HG03469 (cell line): ENCODE measurements at regions not wholly inside any gene's neighbourhood (a gene's known extent, or its start where the extent isn't known, plus 50 kb on each side); places are given as distances from the start of the nearest gene placed in this dataset.

ENCODE experiments used
- ATAC-seq: cut with Tn5 transposase; IDR thresholded peaks from one replicate; pipeline ENCODE4 v1.9.1; 2021; ENCODE audit warnings: mild to moderate bottlenecking, moderate library complexity, moderate number of reproducible peaks; ENCODE audit not compliant: unreplicated experiment

DNA sequence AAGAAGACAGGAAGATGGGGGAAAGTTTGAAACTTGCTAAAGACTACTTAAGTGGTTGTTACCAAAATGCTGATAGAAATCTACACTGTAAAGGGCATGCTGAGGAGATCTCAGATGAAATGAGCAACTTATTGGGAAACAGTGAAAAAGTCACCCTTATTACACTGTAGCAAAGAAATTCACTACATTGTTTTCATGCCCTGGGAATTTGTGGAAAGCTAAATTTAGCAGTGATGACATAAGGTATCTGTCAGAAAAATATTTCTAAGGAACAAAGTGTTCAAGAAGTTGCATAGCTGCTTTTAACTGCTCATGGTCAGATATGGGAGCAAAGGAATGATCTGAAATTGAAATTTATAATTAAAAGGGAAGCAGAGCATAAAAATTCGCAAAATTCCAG lies 702.4 kb upstream of the LRRC4C start:
- ATAC-seq: no peak

DNA sequence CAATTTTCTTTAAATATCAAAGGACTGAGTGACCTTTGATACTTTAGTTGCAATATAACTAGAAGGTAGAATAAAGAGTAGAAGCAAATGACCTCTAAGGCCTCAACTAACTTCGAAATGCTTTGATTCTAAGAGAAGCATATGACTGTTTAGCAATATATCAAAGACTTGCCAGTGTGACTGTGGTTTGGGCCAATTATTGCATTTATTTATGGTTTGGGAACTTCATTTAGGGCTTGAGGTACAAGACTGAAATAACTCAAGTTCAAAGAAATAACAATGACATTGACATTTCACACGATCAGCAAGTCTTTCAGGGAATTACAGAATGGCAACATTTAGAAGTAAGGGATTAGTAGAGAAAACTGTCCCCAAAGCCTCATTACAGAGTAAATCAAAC lies 709.7 kb upstream of the LRRC4C start:
- no peak for ATAC-seq

DNA sequence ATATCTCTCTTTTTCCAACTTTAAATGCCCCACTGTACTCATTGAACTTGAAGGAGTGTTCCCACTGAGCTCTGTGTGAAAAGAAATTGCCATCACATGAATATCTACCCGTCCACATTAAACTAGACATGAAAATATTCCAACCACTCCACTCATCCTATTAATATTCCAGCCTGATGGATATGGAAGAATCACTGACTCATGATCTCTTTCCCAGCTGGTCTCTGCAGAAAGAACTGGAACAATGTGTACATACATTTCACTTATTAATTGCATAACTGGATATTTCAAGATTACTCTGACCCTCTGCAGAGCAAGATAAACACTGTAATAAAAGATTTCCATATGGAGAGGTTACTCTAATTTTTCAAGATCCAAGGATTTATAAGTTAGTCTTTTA lies 711.1 kb upstream of the LRRC4C start:
- no peak for ATAC-seq

DNA sequence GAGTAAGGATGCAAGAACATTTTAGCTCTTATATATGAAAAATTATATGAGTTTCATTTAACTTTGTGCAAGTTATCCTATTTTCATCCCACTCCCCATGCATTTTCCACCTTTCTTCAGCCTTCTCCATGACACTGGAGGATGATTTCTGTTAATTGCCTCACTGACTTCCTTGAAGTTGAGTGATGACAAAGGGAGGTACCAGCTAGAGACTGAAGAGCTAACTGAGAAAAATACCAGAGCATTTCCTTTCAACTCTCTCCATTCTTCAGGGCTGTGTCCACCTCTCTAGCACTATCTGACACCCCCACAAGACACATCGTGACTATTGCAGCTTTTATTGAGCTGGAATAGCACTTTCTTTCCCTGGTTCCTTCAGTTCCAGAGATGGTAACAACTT lies 711.6 kb upstream of the LRRC4C start:
- no peak for ATAC-seq

DNA sequence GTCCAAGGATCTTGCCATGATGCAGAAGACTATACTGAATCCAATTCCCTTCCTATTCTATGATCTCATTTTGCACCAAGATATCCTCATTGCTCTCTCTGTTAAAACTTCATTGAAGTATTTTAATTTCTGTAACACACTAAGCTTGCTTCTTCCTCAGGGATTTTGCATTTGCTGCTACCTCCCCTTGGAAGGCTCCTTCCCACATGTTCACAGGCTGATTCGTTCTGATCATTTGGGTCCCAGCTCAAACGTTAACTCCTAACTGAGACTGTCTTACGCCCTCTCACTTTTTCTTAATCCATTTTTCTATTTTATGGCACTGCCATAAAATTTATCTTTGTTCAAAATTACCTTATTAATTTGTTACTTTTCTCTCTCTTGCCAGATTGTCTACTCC lies 713.0 kb upstream of the LRRC4C start:
- no peak for ATAC-seq

DNA sequence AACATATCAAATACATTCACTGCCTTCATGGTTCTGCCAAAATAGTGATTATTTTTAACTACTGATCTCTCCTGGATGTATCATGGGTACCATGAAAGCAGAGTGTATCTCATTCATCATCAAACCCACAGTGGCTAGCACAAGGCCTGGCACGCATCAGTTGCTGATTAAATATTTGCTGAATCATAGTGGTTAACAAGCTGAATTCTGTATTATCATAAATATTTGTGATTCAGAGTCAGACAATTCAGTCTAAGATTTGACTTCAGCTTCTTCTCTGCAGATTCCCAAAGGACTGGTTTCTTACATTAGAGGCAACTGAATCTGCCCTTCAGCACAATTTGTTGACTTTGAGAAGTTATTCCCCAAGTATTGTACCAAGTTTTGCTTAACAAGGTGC lies 715.8 kb upstream of the LRRC4C start:
- no peak for ATAC-seq

DNA sequence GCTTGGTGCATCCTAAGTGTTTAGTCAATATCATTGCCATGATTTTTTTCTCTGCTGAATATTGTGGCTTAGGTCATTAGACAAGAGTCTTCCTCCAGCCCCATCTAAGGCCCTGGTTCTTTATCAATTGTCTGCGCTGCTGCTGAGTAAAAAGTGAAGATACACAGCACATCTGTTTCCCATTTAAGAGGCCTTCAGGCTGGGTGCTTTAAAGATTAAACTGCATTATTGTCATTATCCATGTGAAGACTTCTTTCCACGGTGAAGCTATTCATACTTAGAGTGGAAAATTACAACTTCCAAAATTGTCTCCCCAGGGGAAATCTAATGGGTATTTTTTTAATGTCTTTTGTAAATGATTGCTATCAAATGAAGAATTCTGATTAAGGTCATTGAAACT lies 719.8 kb upstream of the LRRC4C start:
- ATAC-seq: no peak

DNA sequence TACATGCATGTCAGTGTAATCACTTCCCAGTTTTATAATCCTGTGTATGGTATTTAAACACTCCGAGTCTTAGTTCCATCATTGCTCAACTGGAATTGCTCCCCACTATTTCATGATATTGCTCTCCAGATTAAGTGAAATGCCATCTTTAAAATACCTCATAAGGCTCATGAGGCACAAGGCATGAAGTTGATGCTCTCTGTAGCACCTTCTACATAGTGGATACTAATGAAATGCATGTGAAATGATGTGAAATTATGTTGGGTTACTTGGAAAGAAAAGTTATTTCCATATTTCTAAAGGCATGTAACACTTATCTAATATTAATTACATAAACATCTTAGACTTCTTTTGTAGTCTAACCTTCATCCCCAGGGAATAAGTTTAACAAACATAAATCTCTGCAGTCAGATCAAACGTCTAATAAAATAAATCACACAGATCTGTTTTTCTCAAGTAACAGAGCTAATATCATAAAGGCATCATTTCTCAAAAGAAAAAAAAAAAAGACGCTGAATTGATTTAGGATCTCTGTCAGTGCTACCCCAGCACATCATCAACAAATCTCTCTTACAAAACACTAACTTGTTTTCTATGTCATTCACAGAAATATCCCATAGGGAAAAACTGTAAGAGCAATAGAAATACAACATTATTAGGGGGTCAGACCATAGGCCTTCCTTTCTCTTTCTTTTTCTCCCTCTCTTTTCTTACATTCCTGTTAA lies 736.0 kb upstream of the LRRC4C start:
- ATAC-seq: no peak

DNA sequence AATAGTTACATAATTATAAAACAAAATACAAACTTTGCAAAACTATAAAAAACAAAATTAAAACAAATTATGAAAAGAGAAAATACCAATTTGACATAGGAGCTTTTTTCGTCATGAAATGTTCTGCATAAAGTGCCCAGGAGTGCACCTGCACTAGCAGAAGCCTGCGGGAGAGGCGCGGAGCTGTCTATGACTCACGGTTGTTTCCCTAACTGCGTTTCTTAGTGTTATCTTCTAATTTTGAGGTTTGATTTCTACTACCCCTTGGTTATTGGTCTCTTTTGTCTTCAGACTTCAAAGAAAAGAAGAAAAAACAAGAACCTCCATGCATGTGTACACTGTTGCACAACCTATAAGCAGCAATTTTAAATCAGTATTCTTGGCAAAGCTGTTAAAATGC lies 740.9 kb upstream of the LRRC4C start:
- no peak for ATAC-seq

DNA sequence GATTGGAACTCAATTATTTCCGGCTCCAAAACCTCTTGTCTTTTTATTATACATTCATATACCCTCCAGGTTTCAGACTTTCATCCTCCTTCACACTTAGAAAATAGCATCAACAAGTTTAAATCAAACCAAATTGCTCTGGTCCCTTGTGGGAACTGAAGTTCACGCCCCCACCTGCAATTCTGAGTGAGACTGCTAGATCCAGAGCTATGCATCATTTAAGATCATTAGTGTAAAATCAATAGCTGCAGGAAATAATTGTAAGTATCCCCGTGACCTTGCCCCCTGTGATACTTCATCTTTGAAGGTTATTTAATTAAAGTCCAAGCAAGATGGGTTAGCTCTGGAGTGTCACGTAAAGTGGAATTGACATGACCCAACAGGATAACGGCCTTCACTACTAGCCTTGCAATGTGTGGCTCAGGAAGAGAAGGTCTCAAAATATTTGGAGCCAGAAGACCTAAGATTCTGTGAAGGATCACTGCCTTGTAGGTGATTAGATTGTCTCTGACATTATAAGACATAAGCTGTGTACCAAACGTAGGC lies 742.2 kb upstream of the LRRC4C start:
- no peak for ATAC-seq

DNA sequence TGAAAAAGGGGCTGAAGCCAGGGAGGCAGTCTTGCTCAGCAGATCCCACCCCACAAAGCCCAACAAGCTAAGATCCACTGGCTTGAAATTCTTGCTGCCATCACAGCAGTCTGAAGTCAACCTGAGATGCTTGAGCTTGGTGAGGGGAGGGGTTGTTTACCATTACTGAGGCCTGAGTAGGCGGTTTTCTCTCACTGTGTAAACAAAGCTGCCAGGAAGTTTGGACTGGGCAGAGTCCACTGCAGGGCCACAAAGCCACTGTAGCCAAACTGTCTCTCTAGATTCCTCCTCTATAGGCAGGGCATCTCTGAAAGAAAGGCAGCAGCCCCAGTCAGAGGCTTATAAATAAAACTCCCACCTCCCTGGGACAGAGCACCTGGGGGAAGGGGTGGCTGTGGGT lies 746.1 kb upstream of the LRRC4C start:
- no peak for ATAC-seq

DNA sequence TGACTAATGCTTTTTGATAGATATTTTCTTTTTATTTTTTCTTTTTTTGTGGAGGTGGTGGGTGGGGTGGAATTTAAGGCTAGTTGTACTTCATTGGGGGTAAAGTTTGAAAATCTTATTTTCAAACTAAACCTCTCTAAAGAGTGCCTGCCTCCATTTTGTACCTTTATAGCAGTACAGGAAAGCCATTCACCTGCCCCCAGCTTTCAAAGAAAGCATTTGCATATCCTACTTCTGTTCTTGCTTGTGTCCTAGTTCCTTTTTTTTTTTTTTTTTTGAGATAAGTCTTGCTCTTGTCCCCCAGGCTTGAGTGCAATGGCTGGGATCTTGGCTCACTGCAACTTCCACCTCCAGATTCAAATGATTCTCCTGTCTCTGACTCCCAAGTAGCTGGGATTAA lies 766.2 kb upstream of the LRRC4C start:
- no peak for ATAC-seq

DNA sequence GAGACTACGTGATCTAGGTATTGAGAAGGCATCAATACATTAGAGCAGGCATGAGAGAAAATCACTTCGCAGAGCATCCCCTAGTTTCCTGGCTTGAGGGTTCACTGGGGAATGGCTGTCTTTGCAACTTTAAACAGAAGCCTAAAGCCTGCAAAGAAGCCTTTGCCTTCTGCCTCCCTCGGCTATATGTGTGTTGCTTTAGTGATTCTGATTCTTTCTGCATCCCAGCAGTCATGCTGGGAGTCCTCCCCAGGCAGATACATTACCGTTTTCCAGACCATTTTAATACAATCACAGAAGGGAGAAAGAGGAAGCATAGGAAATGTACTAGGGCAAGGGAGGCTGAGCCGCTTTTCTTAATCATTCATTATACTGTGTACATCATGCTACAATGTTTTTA lies 773.2 kb upstream of the LRRC4C start:
- ATAC-seq: no peak

DNA sequence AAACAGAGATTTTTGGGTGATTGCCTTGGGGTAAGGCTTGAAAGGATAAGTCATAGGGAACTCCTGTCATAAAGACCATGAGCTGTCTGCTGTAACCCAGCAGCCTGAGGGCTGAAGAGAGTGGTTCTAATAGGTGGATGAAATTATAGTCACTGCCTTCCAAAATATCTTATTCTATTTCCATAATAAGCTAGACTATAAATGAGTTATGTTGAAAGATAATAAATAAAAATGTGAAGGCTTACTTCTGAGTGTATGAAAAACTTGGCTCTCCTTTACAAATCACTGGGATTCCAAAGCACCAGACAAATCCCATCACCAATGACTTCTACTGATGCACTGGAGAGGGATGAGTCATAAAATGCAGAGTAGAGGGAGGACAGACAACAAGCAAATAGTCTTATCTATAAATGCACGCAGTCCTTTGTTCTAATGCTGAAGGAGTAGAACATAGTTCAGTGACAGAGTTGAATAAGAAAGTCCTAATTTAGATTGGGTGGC lies 775.0 kb upstream of the LRRC4C start:
- no peak for ATAC-seq

DNA sequence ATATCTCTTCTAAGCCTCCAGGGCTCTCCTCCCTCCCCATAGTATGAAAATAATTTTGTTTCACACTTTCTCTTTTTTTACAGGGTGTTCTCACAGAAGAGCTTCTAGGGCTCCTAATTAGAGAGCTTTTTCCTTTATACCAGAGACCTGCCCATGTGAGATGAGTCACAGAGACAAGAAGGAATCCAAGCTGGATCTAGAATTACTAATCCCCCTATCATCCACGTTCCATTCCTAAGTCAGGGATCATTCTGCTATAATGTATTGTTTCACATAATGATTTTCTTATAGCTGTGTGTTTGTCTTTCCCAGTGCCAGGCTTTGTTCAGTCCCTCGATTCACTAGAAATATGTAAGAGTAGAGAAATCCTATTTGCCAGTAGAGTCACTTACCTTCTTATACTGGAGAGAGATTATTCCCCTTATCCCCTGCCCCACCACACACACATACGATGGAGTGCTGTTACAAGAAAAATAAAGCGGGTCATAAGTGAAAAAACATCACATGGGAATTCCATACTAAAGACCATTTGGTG lies 778.3 kb upstream of the LRRC4C start:
- ATAC-seq: no peak

DNA sequence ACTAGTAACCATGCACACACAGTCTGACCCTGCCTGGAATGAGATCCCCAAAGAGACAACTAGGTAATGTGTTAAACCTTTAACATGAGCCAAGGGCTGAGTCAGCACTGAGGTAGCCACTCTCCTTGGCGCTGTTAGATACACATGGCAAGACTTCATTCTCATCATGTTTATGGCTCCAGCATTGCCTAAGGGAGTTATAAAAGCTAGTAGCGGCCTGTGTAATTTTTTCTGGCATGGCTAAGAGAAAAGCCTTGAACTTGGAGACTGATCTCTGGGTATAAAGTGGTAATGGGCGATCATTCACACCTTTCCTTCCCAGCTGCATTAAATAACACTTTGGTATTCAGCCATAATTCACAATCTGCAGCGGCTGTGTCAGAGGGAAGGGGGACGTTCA lies 779.7 kb upstream of the LRRC4C start:
- ATAC-seq: no peak

DNA sequence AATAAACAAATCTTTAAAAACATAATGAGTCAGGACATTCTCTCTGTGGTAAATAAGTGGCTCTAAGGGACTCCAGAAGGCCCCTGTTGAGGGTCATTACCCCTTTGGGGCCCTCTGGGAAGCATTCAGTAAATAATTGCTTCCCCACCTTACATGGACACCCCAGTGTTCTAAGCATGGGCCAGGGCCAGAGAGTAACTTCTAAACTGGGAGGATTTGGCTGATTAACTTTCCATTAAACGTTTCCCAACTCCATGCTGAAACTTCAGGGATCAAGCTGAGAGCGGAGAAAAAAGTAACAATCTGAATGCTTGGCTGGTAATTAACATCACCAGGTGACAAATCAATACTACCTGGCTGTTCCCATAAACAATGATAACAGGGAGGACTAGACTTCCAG lies 783.9 kb upstream of the LRRC4C start:
- ATAC-seq: no peak

DNA sequence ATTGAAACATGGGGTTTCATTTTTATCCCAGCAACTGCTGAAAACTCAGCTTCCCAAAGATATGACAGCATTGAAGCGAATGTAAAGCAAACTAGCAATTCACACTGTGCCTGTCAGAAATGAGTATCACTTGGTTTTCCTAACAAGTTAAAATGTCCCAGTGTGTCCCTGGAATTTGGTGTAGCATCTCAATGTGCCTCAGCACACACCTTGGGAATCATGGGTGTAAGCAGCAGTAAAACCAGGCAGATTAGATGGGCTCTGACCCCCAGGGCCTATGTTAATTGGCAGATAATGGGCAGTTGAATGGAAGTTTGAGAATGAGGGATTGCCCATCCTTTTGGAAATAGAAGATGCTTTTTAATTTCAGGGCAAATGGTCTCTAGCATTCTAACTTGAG lies 784.9 kb upstream of the LRRC4C start:
- no peak for ATAC-seq

DNA sequence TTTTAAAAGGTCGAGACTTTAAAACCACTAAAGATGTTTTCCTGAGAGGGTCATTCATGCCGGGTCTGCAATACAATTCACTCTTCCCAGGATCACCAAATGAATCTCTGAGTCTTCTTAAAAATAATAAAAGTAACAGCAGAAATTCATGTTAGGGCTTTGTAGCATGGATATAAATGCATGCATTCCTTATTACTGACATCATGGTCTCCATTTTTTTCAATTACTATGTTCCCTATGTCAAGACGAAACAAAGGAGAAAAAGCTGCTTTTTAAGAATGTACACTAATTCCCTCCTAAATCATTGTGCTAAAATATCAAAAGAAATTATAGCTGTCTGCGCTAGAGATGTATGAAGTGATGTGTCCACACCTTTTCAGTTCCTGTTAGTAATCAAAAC lies 789.9 kb upstream of the LRRC4C start:
- no peak for ATAC-seq

DNA sequence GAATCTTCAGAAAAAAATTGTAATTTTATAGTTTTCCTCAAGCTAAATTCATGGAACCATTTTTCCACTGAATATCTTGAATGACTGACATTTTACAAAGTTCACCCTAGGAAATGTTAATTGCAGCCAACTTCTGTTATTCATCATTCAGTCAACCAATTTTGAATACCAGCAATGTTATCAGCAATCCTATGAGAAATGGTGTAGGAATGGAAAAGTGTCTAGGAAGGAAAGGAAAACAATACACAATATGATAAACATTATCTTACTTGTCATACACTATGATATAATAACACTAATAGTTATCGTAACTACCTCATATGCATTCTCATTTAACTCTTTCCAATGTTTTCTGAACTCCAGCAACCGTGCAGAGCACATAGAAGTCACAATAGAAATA lies 790.5 kb upstream of the LRRC4C start:
- ATAC-seq: no peak

DNA sequence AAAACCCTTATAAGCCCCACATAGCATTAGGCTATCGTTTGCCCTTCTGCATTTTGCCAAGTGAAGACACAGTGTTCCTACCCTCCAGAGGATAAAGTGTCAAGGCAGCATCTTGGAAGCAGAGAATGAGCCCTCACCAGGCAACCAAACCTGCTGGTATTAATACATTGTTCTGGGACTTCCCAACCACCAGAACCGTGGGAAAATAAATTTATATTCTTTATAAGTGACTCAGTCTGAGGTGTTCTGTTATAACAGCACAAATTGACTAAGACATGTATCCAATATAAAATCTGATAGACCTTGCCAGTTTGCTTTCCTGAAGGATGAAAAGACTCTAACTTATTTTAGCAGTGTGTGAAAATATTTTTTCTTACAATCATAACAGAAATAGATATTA lies 792.5 kb upstream of the LRRC4C start:
- ATAC-seq: no peak

DNA sequence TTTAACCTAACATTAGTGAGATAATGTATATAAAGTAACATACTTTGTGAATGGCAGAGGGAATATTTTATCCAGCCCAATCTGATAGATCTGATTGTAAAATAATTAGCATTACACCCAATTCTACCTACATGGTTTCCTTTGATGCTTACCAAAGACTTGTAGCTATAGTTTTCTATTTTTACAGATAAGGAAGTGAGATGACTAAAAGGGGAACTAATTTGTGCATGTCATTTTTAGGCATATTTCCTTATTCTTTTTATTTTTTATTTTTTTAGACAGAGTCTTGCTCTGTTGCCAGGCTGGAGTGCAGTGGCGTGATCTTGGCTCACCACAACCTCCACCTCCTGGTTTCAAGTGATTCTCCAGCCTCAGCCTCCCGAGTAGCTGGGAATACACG lies 793.7 kb upstream of the LRRC4C start:
- ATAC-seq: no peak

DNA sequence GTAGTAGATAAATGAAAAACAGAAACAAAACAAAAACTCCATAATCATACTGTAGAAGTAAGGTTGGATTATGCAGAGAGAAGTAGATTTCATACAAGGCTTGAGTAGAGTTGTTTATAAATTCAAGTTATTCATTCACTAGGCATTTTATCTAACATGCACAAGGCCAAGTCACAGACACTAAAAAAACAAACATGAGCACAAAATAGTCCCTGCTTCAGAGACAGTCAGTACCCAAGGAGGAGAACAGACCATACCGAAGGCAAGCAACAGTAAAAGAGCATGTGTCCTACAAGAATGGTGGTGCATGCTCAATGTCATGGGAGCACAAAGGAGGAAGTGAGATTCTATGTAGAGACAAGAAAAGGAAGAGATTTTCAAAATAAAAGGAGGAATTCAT lies 796.5 kb upstream of the LRRC4C start:
- ATAC-seq: no peak
